HK-2 (cell line): ENCODE measurements at regions not wholly inside any gene's neighbourhood (a gene's known extent, or its start where the extent isn't known, plus 50 kb on each side); places are given as distances from the start of the nearest gene placed in this dataset.
"Not testable (repeated sequence)": the region's sequence is repeated elsewhere in the genome, so short reads cannot be mapped to it uniquely, and the experiment has no call there.

Source experiments
- DNase-seq: peaks from one replicate; pipeline ENCODE4 v3.0.0-alpha.2; 2018; ENCODE audit not compliant: unreplicated experiment

GRCh38 chr6:43935921-43936439, 166.0 kb downstream of the VEGFA start:
- no peak for DNase-seq

DNA sequence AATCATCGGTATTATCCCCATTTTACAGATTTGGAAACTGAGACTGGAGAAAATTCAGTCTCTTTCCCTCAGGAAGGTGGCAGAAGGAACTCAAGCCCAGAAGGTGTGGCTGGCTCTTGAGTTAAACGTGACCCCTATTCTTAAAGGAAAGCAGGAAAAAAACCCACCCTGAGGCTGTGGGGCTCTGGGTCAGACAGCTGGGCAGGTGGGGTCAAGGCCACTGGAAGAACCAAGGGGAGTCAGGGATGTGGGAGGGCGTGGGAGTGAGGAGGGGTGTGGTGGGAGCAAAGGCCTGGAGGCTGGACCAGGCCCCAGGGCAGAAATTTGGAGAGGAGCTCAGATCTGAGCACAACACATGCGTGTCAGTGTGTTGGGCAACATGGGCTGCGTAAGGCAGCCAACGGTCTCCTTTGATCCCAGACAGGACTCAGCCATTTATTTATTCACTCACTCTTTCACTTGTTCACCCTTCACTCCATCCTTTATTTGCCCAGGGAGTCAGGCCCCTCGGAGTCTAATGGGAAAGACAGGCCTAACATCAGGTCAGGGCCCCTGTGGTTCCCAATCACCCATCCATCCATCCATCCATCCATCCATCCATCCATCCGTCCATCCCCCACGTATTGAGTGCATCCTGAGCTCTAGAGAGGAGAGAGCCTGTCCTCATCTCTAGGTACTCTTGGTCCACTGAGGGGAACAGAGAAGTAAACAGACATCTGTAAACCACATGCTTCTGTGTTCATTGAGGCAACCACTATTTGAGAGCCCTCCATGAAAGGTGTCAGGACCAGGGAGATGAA, 165.0 kb downstream of the VEGFA start:
- DNase-seq, result no peak

- DNase-seq, result no peak
Observed at GRCh38 chr6:43934183-43934802, 164.3 kb downstream of the VEGFA start.

DNA sequence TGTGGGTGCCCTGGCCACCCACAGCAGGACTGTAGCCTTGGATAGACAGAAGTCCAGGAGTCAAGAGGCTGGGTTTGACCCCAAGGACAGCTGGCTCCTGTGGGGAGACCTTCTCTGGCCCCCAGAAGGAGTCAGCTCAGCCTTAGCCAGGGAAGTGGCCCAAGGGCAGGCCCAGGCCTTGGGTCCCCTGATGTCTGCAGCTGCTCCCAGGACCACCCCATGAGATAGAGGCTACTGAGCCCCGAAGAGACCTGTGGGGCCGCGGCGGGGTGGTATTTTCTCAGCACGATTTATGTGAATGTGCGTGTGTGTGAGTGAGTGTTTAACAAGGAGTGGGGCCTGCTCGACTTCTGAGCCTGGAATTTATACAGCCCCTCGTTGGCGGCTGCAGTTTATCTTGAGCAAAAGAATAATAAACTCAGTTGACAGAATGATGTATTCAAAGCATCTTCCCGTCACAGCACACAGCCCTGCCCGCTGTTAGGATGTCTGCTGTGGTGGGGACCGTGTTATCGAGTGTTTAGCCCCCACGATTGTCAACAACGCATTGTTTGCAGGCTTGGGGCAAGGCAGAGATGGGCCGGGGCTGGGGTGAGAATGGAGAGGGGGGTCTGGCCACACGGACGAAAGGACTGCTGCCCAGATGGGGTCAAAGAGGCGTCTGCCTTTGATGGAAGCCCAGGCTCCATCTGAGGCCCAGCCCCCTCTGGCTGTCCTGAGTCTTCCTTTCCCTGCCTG, 163.3 kb downstream of the VEGFA start:
- DNase-seq, result no peak

GRCh38 chr6:43932259-43933147, 162.5 kb downstream of the VEGFA start:
- no peak for DNase-seq

GRCh38 chr6:43931201-43931600, 161.2 kb downstream of the VEGFA start:
- no peak for DNase-seq

DNA sequence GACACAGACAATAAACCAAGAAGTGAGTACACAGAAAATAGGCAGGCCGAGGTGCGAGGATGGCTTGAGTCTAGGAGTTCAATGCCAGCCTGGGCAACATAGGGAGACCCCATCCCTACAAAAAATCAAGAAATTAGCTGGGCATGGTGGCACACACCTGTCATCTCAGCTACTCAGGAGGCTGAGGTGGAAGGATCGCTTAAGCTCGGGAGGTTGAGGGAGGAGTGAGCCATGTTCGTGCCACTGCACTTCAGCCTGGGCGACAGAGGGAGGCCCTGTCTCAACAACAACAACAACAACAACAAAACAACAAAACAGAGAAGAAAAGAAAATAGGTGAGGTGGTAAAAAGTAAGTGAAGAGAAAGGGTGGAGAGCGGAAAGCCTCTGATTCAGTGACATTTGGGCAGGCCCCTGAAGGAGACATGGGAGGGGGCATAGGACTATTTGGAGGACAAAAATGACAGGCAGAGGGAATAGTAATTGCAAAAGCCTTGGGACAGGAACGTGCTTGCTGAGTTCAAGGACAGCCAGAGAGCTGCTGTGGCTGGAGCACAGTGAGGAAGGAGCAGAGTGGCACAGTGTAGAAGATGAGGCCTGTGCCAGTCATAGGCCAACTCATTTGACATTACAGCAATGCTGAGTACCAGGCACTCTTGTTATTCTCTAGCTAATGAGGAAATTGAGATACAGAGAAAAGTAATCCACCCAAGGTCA, 160.6 kb downstream of the VEGFA start:
- no peak for DNase-seq

DNA sequence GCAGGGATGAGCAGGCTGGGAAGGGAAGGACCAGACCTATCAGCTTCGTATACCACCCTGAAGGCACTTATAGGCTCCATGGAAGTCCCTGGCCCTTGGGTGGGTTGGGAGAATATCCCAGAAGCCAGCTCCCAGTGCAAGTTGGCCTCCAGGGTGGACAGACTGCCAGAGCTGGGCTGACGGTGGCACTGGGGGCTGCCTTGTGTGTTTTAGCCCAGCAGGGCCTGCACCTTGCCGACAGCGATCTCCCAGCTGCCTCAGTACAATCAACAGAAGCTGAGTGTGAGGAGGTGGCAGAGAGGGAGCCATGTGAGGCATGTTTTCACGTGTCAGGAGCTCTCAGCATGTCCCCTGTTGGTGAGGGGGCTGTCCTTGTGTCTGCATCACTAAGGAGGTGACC, 159.5 kb downstream of the VEGFA start:
- DNase-seq, result no peak

GRCh38 chr6:43927532-43928210, 157.7 kb downstream of the VEGFA start:
- DNase-seq, result no peak

DNA sequence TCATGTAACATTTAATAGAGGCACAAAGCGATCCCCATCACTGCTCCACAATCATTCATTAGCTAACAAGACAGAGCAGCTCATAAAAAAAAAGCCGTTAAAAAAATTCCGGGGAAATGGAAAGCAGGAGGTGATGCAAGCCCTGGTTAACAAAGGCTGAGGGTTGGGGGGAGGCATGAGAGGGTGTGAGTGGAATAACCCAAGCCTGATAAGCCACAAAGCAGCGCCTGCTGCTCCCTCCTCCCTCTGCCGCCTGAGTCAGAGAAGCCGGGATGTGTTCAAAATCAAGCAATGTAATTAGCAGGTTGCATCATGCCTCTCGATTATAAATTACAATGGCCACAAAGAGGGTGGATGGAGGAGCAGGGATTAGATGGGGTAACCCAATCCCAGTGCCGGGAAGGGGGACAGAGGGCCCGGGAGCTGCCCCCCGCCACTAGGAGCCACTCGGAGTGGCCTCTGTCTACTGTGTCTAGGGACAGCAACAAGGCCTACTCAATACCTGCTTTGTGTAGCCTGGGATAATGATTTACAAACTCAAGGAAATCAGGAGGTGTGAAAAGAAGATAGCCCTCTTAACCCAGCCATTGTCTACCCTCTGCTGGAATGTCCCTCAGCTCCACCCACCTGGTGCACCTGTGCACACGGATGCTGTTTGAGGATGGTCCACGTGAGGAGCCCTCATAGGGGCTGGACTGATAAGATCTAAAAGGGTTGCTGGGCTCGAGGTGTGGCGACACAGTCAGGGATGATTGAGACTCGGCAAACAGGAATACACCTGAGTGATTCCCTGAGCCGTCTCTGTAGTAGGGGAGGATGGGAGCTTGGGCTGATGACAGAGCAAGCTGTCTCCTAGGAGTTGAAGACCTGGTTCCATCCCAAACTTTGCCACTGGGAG, 156.9 kb downstream of the VEGFA start:
- DNase-seq, result peak; percentile 80

DNA sequence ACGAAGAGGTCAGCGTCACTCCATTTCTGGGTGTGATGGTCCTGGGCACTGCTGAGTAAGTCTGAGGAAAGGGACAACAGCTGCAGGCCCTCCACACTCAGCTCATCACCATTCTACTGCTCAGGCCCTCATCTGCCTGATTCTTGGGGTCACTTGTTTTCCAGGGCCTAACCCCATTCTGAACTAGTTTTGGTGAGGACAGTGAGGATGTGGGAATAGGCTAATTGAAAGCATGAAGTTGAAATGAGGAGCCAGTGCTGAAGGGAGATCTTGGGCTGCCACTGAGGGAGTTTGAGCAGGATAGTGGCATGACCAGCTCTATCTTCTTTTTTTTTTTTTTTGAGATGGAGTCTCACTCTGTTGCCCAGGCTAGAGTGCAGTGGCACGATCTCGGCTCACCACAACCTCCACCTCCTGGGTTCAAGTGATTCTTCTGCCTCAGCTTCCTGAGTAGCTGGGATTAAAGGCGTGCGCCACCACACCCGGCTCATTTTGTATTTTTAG, 155.7 kb downstream of the VEGFA start:
- DNase-seq, result not testable (repeated sequence)

DNA sequence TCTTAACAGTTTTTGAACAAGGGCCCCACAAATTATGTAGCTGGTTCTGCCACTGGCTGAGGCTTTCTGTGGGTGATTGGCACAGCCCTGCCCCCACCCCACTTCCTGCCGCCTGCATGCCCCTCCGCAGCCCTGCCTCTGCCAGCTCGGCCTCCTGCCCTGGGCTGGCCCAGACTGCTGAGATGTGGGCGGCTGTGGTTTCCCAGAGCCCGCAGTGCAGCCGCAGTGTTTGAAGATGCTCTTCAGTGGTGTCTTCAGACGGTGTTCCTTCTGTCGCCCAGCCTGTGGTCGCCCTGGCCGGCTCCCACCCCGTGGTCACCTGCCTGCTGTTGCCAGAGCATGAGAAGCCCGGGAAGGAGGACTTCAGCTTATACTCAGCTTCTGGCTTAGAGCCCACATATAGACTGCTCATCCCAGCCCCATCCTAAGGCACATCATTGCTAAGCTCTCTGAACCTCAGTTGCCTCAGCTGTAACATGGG, 154.3 kb downstream of the VEGFA start:
- peak; percentile 84 for DNase-seq

DNA sequence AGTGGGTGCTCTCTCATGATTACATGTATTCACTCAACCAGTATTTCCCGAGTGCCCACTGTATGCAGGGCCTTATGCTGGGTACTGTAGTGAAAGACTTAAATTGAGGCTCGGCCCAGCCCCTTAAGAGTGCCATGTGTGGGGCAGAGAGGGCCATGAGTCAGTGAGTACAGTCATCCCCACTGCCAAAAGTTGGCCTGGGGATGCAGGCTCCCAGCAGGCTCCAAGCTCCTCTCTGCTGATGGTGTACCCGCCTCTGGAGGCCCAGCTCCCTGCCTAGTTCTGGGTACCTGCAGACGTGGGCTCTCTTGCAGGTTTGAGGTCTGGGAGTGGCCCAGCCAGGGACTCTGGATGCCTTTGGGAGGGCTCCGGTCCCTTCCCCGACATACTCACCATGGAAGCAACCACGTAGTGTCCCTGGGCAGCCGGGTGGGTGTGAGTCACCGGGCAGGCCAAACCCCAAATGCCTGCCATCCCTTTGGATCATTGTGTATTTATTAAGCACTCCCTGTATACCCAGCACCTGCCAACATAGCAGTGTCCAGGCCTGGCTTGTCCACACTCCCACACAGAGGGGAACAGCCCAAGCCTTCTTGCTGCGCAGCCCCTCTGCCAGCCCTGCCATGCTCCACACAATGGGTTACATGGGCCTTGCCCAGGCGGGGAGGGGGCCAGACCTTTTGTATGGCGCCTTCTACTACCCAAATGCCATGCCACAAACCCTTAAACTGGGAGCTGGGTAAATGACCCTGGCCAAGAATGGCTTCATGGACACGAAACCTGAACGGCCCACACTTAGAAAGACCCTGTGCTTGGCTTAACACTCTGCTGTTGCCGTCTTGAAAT, 153.6 kb downstream of the VEGFA start:
- peak; percentile 54 for DNase-seq

- DNase-seq, result no peak
Observed at GRCh38 chr6:43922426-43923375, 152.7 kb downstream of the VEGFA start.

DNA sequence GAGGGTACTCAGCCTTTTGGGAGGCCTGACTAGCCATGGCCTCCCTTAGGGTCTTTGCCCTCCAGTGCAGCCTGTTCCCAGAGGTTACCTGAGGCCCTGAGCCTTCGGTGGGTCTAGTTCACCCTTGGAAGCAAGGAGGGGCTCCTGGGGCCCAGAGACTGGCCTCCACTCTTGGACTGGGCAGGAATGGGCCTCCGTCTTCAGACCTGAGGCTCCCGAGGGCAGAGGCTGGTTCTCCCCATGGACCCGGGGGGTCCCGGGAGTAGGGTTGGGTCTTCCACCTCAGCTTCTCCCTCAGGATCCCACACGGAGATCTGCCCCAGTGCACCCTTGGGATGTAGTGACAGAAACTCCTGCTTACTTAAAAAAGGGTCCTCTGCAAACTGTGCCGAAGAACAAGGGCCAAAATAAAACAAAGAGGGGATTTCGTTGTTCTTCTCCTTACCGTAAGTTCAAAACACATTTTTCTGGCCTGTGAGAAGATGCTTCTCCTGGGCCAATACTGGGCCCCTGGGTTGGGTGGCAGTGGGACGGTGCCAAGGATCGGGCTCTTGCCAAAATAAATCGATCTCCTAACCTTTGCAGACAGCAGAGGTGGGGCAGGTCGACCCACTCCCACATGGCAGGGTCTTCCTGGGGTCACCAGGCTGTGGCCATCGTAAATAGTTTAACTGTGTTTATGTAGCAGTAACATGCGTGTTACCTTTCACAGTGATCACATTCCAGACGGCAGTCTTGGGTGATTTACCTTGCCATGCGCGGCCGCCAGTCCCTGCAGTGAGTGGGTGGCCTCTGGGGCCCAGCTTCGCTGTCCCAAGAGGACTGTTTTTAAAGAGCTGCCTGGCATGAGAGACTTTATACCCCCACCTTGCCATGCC, 151.8 kb downstream of the VEGFA start:
- no peak for DNase-seq

DNA sequence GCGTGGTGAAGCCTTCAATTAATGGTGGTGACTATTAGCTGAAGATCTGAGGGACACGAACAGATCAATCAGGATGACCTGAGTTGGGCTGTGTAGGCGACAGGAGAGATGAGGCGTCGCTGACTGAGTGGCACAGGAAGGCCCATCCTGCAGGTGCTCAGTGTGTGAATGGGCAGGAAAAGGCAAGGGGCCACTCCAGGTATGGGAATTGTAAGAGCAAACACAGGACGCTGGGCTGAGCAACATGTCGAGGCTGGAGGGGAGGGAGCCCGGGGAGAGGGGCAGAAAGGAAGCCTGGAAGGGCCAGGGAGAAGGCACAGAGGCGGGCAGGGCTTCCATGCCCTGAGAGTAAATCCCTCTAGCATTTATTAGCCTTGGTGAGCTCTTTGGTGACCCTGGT, 151.0 kb downstream of the VEGFA start:
- no peak for DNase-seq
